BE2C (cell line): ENCODE measurements at regions not wholly inside any gene's neighbourhood (a gene's known extent, or its start where the extent isn't known, plus 50 kb on each side); places are given as distances from the start of the nearest gene placed in this dataset.

ENCODE experiments used
- DNase-seq: peaks from one replicate; pipeline ENCODE4 v3.0.0-alpha.2; 2020
- H3K27me3 ChIP-seq: fragments of 250-450 bp; sonication (Bioruptor Pico); 2 replicates; pipeline ENCODE4 v1.5.1; 2020; ENCODE audit warnings: mild to moderate bottlenecking
- H3K36me3 ChIP-seq: fragments of 250-450 bp; sonication (Bioruptor Pico); 2 replicates; pipeline ENCODE4 v1.5.1; 2020; ENCODE audit warnings: mild to moderate bottlenecking
- H3K4me1 ChIP-seq: fragments of 250-450 bp; sonication (Bioruptor Pico); 2 replicates; pipeline ENCODE4 v1.5.1; 2020
- H3K4me3 ChIP-seq: 2 replicates; pipeline ENCODE4 v1.5.1; 2011; ENCODE audit warnings: low read depth, low read length
- H3K9me3 ChIP-seq: fragments of 250-450 bp; sonication (Bioruptor Pico); 2 replicates; pipeline ENCODE4 v1.5.1; 2020
- TF ChIP-seq, protein P1 (sequence below): IDR thresholded peaks from 2 replicates; pipeline ENCODE4 v1.5.1; 2012; ENCODE audit warnings: mild to moderate bottlenecking, low read depth, low read length

DNA sequence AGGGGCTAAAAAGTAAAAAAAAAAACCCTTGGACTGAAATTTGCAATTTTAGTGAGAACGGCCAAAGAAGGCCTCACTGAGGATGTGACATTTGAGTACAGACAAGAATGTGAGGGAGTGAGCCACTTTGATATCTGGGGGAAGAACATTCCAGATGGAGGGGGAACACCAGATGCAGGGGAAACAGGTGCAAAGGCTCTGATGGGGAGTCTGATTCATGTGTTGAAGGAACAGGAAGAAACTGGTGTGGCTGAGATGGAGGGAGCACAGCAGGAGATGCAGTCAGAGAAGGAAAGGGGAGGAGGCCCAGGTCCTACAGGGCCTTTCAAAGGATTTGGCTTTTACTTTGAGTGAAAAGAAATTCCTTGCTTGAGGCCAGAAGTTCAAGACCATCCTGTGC lies 615.7 kb upstream of the NRP1 start:
- H3K4me1 ChIP-seq, result no peaks in the 10 kb centered on the region
- H3K9me3 ChIP-seq, result no peaks in the 10 kb centered on the region
- H3K4me3 ChIP-seq, result no peak overlapping the region
- TF ChIP-seq, protein P1, sequence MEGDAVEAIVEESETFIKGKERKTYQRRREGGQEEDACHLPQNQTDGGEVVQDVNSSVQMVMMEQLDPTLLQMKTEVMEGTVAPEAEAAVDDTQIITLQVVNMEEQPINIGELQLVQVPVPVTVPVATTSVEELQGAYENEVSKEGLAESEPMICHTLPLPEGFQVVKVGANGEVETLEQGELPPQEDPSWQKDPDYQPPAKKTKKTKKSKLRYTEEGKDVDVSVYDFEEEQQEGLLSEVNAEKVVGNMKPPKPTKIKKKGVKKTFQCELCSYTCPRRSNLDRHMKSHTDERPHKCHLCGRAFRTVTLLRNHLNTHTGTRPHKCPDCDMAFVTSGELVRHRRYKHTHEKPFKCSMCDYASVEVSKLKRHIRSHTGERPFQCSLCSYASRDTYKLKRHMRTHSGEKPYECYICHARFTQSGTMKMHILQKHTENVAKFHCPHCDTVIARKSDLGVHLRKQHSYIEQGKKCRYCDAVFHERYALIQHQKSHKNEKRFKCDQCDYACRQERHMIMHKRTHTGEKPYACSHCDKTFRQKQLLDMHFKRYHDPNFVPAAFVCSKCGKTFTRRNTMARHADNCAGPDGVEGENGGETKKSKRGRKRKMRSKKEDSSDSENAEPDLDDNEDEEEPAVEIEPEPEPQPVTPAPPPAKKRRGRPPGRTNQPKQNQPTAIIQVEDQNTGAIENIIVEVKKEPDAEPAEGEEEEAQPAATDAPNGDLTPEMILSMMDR, result no peak
- no peak for DNase-seq
- H3K27me3 ChIP-seq, result no peaks in the 10 kb centered on the region
- H3K36me3 ChIP-seq, result no peaks in the 10 kb centered on the region

DNA sequence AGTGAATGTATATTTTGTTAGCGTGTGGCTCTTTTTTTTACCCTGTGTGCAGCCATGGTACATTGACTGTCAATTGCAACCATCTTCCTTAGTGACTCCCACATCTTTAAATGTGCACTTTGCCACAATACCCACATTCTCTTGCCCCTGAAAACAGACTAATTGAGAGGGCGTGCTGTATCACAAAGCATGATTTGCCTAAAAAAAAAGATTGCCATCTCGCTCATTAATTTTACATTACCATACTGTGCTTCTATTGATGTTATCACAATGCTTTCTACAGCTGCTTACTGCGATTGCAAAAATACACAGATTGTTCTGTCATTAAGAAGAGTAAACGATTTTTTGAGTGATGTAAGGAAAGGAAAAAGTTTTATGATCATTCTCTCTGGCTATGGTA lies 613.1 kb upstream of the NRP1 start:
- Histone ChIP-seq H3K27me3 (no peaks in the 10 kb centered on the region), H3K4me3 (no peak overlapping the region), H3K9me3 (no peaks in the 10 kb centered on the region), H3K36me3 (no peaks in the 10 kb centered on the region), H3K4me1 (no peaks in the 10 kb centered on the region)
- no peak for DNase-seq
- TF ChIP-seq, protein P1, result no peak

DNA sequence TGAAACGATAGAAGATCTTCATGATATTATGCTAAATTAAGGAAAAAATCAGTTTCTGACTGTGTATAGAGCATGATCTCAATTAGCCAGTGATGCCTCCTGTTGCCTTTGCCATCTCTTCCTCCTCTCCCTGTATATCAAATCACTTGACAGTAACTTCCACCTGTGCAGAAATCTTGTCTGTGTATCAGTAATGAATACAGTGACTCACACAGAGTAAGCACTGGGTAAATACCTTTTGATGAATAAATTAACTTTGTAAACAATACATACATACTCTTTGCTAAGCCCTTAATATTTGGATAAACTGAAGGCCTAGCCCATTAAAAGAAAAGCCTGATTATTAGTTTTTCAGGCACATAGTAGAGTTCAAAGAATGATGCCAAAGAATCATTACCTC lies 610.6 kb upstream of the NRP1 start:
- no peak for DNase-seq
- Histone ChIP-seq H3K9me3 (no peaks in the 10 kb centered on the region), H3K36me3 (no peaks in the 10 kb centered on the region), H3K4me1 (no peaks in the 10 kb centered on the region), H3K27me3 (no peaks in the 10 kb centered on the region), H3K4me3 (no peak overlapping the region)
- TF ChIP-seq, protein P1, result no peak

DNA sequence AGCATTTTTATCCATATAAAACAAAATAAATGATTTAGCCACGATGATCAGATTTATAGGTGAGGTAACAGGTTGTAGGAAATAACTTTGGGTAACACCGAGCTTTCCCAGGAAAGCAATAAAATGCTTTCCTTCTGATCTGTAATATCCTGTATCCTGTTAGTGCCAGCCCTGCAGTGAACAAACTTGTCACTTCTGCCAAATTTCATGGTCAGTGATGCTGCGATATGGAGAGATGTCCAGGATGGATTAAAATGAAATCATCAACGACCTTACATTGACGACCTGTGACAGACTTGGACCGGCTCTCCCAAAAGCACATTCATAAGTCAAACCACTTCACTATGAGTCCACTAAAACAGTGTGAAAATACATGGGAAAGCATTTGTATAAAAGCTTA lies 608.0 kb upstream of the NRP1 start:
- TF ChIP-seq, protein P1, result no peak
- Histone ChIP-seq H3K27me3 (no peaks in the 10 kb centered on the region), H3K4me3 (no peak overlapping the region), H3K4me1 (no peaks in the 10 kb centered on the region), H3K36me3 (no peaks in the 10 kb centered on the region), H3K9me3 (no peaks in the 10 kb centered on the region)
- no peak for DNase-seq

DNA sequence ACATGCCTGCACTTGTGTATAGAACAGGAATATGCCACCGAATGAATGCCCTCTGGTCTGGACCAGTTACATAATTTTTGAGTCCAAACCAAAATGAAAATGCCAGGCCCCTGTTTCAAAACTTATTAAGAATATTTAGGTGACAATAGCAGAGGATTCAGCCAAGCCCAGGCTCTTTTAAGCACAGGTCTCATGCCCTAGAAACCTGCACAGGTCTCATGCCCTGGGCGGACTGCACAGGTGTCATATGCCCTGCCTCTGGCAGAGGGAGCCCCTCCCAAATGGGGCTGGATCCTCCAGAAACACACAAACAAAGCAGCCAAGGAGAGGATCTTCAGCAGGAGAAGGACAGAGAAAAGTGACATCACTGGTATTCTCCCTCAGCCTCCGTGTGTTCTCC lies 605.4 kb upstream of the NRP1 start:
- no peaks in the 10 kb centered on the region for H3K27me3 ChIP-seq
- no peaks in the 10 kb centered on the region for H3K36me3 ChIP-seq
- DNase-seq, result no peak
- no peaks in the 10 kb centered on the region for H3K9me3 ChIP-seq
- no peak overlapping the region for H3K4me3 ChIP-seq
- H3K4me1 ChIP-seq, result peaks cover 4% of the 10 kb centered on the region
- TF ChIP-seq, protein P1, result no peak

DNA sequence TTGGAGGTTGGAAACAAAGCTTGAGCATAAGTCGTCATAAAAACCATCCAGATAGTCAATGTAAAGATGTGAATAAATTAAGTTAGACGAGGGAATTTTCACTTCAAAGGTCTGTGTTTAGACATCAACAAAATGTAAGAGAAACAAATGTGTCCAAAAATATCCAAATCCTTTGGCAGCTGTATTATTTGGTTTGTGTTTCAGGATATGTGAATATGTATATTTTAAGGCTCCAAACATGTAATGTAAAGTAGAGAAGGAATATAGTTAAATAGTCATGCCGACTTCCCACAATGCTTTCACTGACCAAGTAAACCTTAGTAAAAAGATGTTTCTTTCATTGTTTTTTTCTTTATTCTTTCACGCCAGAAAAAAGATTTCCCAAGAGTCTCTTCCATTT lies 604.9 kb upstream of the NRP1 start:
- H3K27me3 ChIP-seq, result no peaks in the 10 kb centered on the region
- H3K9me3 ChIP-seq, result no peaks in the 10 kb centered on the region
- no peak for DNase-seq
- H3K4me1 ChIP-seq, result peaks cover 6% of the 10 kb centered on the region
- no peak overlapping the region for H3K4me3 ChIP-seq
- TF ChIP-seq, protein P1, result no peak
- H3K36me3 ChIP-seq, result no peaks in the 10 kb centered on the region
